ENCODE measurements at regions not wholly inside any gene's neighbourhood (a gene's known extent, or its start where the extent isn't known, plus 50 kb on each side); places are given as distances from the start of the nearest gene placed in this dataset.

DNA sequence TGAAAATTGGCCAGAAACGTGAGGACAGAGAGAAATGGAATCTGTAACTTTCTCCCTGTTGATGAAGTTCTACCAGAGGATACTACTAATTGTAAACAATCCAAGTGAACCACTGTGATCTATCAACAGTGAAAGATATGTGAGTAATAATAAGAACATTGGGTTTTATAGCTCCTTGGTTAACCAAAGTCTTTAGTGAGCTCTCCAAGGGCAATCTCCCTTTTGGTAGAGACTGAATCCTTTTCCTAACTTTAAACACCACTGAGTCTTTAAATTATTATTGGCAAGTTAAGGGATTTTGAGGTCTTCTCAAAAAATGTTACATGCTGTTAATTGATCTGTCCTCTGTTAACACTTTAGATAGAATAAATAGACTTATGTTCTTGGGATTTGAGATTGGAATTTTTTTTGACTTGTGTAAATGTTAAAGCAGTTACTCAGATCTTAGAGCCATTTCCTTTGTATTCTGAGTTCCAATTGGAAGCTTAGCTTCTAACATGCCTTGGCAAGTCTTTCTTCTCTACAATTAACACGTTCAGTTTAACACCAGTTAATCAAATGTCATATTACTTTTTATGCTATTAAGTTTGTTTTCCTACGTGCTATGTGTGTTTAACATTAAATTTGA is 338.2 kb upstream of the DDHD1 start:
- WGBS (ENCODE audit: missing lambda C conversion rate) = 32% methylated on average over 3 of the region's 3 CpGs
- TF ChIP-seq POLR2A (IDR thresholded peaks at IDR 0.05; ENCODE audit: low read length) (no peak), MYC (IDR thresholded peaks at IDR 0.05; ENCODE audit: borderline replicate concordance, low read length) (no peak), FOXS1 (CRISPR knock-in tag; IDR thresholded peaks at IDR 0.05) (no peak), CBX8 (IDR thresholded peaks at IDR 0.05) (no peak), CHD4 (IDR thresholded peaks at IDR 0.05; ENCODE audit: borderline replicate concordance) (no peak), MAZ (IDR thresholded peaks at IDR 0.05; ENCODE audit: borderline replicate concordance, low read depth, low read length) (no peak), RNF2 (IDR thresholded peaks at IDR 0.05; ENCODE audit: borderline replicate concordance, low read depth) (no peak), GATA3 (IDR thresholded peaks at IDR 0.05; ENCODE audit: borderline replicate concordance) (no peak), EHF (CRISPR knock-in tag; IDR thresholded peaks at IDR 0.05) (no peak), FOSL2 (IDR thresholded peaks at IDR 0.05) (no peak), FOSL2 (CRISPR knock-in tag; IDR thresholded peaks at IDR 0.05) (no peak), BHLHE40 (IDR thresholded peaks at IDR 0.05; ENCODE audit: low read depth, low read length) (no peak), SMC3 (IDR thresholded peaks at IDR 0.05) (no peak)
- TF ChIP-seq, protein P1, sequence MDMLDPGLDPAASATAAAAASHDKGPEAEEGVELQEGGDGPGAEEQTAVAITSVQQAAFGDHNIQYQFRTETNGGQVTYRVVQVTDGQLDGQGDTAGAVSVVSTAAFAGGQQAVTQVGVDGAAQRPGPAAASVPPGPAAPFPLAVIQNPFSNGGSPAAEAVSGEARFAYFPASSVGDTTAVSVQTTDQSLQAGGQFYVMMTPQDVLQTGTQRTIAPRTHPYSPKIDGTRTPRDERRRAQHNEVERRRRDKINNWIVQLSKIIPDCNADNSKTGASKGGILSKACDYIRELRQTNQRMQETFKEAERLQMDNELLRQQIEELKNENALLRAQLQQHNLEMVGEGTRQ (IDR thresholded peaks at IDR 0.05) = no peak
- TF ChIP-seq, protein P2, sequence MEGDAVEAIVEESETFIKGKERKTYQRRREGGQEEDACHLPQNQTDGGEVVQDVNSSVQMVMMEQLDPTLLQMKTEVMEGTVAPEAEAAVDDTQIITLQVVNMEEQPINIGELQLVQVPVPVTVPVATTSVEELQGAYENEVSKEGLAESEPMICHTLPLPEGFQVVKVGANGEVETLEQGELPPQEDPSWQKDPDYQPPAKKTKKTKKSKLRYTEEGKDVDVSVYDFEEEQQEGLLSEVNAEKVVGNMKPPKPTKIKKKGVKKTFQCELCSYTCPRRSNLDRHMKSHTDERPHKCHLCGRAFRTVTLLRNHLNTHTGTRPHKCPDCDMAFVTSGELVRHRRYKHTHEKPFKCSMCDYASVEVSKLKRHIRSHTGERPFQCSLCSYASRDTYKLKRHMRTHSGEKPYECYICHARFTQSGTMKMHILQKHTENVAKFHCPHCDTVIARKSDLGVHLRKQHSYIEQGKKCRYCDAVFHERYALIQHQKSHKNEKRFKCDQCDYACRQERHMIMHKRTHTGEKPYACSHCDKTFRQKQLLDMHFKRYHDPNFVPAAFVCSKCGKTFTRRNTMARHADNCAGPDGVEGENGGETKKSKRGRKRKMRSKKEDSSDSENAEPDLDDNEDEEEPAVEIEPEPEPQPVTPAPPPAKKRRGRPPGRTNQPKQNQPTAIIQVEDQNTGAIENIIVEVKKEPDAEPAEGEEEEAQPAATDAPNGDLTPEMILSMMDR (IDR thresholded peaks at IDR 0.05) = no peak
- TF ChIP-seq, protein P3, sequence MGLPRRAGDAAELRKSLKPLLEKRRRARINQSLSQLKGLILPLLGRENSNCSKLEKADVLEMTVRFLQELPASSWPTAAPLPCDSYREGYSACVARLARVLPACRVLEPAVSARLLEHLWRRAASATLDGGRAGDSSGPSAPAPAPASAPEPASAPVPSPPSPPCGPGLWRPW (IDR thresholded peaks at IDR 0.05) = no peak
- Histone ChIP-seq H3K4me2 (no peak overlapping the region), H3K4me1 (no peaks in the 10 kb centered on the region), H3K27ac (no peak overlapping the region), H3K4me3 (no peak overlapping the region), H3K9me3 (no peaks in the 10 kb centered on the region)
- FAIRE-seq (peak; percentile 13), ATAC-seq (no peak), DNase-seq (ENCODE audit: low read depth in 1 of 2, low spot score in 1 of 2) (no peak)
- CTCF ChIA-PET = no interaction called here
- POLR2A ChIA-PET = no interaction called here

DNA sequence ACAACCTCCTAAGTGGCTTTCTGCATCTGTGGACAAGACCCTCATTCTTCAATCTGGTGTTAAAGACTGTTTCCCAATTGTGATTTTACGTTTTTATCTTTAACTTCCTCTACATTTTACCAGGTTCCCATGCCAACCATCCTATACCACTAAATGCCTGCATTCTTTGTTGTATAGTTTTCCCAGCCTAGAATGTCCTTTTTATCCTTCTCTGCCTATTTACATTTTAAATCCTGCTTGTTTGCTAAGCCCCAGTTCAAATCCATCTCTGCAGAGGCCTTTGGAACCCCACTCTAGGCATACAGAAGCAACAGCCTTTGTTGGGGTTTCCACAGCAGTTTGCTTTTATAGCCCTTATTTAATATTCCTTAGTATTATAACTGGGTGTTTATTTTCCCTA is 325.1 kb upstream of the DDHD1 start:
- no peak overlapping the region for H3K4me2 ChIP-seq
- DNase-seq (ENCODE audit: low read depth in 1 of 2, low spot score in 1 of 2) (no peak), ATAC-seq (no peak), FAIRE-seq (no peak)
- no peak overlapping the region for H3K4me3 ChIP-seq
- POLR2A ChIA-PET = no interaction called here
- TF ChIP-seq, protein P4, sequence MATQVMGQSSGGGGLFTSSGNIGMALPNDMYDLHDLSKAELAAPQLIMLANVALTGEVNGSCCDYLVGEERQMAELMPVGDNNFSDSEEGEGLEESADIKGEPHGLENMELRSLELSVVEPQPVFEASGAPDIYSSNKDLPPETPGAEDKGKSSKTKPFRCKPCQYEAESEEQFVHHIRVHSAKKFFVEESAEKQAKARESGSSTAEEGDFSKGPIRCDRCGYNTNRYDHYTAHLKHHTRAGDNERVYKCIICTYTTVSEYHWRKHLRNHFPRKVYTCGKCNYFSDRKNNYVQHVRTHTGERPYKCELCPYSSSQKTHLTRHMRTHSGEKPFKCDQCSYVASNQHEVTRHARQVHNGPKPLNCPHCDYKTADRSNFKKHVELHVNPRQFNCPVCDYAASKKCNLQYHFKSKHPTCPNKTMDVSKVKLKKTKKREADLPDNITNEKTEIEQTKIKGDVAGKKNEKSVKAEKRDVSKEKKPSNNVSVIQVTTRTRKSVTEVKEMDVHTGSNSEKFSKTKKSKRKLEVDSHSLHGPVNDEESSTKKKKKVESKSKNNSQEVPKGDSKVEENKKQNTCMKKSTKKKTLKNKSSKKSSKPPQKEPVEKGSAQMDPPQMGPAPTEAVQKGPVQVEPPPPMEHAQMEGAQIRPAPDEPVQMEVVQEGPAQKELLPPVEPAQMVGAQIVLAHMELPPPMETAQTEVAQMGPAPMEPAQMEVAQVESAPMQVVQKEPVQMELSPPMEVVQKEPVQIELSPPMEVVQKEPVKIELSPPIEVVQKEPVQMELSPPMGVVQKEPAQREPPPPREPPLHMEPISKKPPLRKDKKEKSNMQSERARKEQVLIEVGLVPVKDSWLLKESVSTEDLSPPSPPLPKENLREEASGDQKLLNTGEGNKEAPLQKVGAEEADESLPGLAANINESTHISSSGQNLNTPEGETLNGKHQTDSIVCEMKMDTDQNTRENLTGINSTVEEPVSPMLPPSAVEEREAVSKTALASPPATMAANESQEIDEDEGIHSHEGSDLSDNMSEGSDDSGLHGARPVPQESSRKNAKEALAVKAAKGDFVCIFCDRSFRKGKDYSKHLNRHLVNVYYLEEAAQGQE (IDR thresholded peaks at IDR 0.05) = no peak
- TF ChIP-seq CHD2 (IDR thresholded peaks at IDR 0.05; ENCODE audit: low read length, partially characterized antibody) (no peak), MAZ (IDR thresholded peaks at IDR 0.05; ENCODE audit: borderline replicate concordance, low read depth, low read length) (no peak), EHMT2 (IDR thresholded peaks at IDR 0.05; ENCODE audit: low read depth) (no peak), HDAC2 (IDR thresholded peaks at IDR 0.05) (no peak), HOXB13 (CRISPR knock-in tag; IDR thresholded peaks at IDR 0.05; ENCODE audit: low read depth) (no peak), RNF2 (IDR thresholded peaks at IDR 0.05; ENCODE audit: borderline replicate concordance, low read depth) (no peak), RFX5 (IDR thresholded peaks at IDR 0.05) (no peak), EHF (CRISPR knock-in tag; IDR thresholded peaks at IDR 0.05) (no peak)
- TF ChIP-seq, protein P1 (IDR thresholded peaks at IDR 0.05) = no peak
- TF ChIP-seq, protein P2 (IDR thresholded peaks at IDR 0.05) = no peak
- TF ChIP-seq, protein P5, sequence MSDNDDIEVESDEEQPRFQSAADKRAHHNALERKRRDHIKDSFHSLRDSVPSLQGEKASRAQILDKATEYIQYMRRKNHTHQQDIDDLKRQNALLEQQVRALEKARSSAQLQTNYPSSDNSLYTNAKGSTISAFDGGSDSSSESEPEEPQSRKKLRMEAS (IDR thresholded peaks at IDR 0.05) = no peak
- TF ChIP-seq, protein P3 (IDR thresholded peaks at IDR 0.05) = no peak
- no peak overlapping the region for H3K27ac ChIP-seq
- CTCF ChIA-PET = no interaction called here
- H3K9me3 ChIP-seq = 0 out of 3 replicates have a peak, but pooled peaks cover 4% of the 10 kb centered on the region
- H3K4me1 ChIP-seq = no peaks in the 10 kb centered on the region
- WGBS (ENCODE audit: missing lambda C conversion rate) = 22% methylated on average over 1 of the region's 1 CpG

Data from A549 (cell line).